Brain pericyte (primary cell): ENCODE measurements at regions not wholly inside any gene's neighbourhood (a gene's known extent, or its start where the extent isn't known, plus 50 kb on each side); places are given as distances from the start of the nearest gene placed in this dataset.
"Not testable (repeated sequence)": the region's sequence is repeated elsewhere in the genome, so short reads cannot be mapped to it uniquely, and the experiment has no call there.

Experiments
- DNase-seq: peaks from one replicate; pipeline ENCODE4 v3.0.0-alpha.2; 2012; ENCODE audit warnings: low read depth, low spot score

DNA sequence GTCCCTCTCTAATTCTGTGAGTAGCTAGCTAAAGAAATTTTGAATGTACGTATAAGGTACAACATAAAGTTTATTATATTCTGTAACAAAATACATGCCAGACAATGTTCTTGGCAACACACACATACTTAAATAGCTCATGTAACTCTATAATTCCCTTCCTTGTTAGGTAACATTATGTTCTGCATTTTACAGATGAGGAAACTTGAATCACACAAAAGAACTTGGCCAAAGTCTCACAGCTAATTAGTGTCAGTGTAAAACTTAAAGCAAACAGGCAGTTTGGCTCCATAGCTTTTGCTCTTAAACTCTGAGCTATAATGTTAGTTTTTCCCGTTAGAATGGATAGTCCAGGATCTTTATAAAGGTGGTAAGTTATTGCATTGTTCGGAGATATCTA is 1091.8 kb upstream of the SLIT2 start:
- DNase-seq: no peak

DNA sequence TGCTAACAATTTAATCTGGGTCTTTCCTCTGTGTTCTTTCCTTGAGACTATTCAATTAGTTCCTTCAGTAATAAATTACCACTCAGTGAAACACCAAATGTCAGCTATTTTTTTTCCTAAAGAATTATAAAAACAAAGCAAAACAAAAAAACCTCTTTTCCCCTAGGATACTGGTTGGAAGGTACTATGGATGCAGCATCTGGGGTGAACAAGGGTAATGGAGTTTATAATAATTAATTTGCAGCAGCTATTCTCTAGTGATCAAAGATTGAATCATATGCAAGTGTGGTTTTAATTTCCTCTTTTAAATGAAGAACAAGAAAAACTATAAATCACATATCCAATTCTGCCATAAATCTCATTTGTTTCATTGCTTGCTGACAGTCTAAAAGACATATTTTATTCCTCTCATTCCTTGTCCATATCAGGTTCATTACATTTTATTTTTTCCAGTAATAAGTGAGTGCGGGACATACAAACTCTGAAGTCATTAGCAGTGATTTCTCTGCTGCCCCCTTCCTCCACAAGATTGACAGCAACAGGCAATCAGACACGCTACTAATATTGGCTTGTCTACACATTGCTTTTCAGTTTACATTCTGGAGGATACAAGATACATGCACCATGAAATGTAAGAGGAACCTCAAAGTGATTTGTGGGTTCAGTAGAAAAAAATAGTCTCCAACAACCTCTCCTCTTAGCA is 1093.4 kb upstream of the SLIT2 start:
- no peak for DNase-seq

DNA sequence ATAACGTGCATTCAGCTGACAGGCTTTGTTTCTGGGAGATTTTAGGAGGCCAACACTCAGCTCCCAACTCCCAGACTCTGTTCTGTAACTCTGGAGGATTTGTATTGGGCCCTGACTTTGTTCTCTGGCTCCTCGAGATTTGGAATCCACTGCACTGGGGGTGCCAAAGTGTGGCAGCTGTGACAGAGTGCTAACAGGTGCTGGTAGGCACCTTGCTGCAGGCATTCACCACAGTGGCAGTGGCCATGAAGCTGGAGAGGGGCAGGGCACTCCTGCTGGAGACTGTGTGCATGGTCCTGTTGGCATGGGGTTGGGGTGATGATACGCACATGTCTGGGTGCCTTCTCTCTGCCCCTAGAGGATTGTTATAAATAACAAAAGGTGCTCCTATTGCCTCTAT is 1094.9 kb upstream of the SLIT2 start:
- no peak for DNase-seq

DNA sequence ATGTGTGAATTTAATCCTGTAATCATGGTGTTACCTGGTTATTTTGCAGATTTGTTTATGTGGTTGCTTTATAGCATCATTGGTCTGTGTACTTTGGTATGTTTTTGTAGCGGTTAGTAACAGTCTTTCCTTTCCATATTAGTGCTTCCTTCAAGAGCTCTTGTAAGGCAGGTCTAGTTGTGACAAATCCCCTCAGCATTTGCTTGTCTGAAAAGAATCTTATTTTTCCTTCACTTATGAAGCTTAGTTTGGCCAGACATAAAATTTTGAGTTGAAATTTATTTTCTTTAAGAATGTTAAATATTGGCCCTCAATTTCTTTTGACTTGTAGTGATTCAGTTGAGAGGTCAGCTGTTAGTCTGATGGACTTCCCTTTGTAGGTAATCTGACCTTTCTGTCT is 1096.1 kb upstream of the SLIT2 start:
- no peak for DNase-seq

DNA sequence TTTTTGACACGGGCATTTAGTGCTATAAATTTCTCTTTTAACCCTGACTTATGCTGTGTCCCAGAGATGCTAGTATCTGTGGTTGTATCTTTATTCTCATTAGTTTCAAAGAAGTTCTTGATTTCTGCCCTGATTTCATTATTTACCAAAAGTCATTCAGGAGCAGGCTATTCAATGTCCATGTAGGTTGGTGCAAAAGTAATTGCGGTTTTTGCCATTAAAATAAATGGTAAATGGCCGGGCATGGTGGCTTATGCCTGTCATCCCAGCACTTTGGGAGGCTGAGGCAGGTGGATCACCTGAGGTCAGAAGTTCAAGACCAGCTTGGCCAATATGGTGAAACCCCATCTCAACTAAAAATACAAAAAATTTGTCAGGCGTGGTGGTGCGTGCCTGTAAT is 1097.4 kb upstream of the SLIT2 start:
- DNase-seq: not testable (repeated sequence)

DNA sequence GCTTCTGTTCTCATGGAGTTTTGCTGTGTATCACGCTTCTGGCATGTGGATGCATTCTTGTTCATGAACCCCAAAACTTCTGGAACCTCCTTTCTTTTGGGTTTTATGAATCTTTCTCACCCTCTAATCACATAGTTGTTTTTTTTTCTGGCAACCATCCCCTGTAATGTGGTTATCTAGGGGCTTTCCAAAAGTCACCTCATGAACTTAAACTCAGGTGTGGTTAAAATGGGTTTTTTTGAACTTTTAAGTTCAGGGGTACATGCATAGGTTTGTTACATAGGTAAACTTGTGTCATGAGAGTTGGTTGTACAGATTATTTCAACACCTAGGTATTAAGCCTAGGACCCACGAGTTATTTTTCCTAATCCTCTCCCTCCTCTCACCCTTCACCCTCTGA is 1099.4 kb upstream of the SLIT2 start:
- DNase-seq: no peak

DNA sequence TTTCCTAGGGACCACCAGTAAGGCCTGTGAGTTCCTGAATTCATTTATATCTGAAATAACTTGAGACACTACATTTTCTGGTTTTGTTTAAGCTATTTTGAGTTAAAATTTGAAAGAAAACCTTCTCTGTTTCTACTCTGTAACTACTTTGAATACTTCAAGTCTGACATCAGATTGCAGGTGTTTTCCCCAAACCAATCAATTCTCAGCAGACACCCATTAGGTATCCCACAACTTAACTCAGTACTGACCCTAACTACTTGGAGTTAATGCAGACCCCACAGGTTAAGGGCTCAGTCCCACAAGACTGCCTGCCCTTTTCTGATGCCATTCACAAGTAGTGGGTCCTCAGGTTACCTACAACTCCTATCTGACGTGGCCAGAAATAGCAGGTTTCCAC is 1100.0 kb upstream of the SLIT2 start:
- DNase-seq: no peak

DNA sequence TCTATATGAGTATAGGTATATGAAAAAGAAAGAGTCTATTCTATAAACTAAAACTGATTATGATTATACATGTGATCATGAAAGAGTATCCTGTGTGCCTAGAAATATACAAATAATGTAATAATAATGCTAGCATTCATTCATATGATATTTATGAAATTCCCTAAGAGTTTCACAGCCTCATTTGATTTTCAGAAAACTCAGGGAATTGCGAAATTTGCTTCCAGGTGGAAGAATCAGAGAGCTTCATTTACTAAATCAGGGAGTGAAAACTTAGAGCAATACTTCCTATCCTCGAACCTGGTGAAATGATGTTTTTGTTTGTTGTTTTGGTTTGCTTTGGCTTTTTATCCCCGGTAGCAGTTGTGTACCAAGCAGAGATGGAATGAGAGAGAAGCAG is 1105.7 kb upstream of the SLIT2 start:
- no peak for DNase-seq

DNA sequence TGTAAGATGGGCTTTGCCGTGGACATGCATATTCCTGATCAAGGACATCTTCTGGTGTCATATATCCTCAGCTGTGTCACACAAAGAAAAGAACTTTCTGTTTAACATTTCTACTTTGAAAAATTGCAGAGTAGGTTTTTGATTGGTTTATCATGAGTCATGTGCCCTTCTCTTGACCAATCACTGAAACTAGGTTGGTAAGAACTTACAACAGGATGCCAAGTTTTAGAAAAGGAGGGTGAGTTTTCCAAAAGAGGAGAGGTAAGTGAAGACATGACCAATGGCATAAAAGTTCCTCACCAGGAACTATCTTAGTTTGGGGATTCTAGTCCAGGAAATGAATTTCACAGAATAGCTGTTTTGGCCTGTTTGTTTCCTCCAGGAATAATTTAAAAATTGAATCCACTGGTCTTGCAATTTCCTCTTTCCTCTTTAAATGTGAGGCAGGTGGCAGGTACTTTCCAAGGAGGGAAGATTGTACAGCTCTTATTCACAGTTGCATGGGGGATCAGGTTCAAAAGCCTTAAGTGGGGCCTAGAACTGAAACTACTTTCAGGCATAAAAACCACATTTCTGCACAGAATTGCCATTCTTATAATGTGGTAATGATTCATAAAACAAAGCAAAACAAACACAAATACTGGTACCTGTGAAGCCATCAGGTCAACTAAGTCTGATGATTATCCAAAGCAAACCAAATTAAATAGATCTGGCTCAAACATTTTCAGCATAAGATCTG is 1114.5 kb upstream of the LCORL start:
- no peak for DNase-seq

DNA sequence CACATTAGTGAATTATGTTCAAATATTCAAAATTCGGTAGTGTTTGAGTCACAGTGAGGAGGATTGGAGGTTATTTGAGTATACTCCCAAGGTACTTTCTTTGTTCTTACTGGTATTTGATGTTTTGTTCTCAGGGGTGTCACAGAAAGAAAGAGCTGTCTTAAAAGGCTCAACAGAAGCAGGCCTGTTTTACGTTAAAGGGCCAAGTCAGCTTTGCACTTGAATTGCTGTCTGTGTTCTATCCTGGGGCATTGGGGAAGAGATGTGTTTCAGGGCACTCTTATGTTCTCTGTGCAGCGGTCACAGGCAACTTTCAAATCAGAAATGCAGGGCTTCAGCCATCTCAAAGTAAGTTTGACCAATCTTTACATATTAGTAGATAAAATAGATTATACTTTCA is 1113.1 kb upstream of the LCORL start:
- no peak for DNase-seq

DNA sequence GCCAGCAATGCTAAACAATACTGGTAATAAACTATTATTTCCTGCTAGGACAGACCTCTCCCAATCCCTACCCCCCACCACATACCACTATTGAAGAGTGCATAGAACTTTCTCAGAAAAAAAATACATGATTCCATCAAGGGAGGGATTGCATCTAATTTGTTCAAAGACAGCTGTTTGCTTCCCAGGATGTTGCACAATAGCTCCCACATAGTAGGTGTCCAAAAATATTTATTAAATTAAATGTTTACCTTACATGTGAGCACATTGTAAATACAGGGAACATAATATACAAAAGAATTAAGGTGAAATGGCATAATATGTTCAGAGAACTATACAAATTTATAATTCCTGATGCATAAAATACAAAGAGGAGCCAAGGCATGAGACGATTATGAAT is 1111.8 kb upstream of the LCORL start:
- DNase-seq: no peak

DNA sequence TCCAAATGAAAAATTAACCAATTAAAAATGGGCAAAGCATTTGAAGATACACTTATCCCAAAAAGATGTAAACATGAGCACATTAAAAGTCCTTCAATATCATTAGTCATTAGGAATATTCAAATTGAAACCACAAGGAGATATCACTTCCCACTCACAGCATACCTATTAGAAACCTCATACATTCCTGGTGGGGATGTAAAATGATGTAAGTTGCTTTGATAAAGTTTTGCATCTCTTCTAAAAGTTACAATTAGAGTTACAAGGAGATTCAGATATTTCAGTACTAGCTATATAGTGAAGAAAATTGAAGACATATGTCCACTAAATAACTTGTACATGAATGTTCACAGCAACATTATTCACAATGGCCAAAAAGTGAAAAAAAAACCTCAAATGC is 1109.3 kb upstream of the LCORL start:
- DNase-seq: no peak

DNA sequence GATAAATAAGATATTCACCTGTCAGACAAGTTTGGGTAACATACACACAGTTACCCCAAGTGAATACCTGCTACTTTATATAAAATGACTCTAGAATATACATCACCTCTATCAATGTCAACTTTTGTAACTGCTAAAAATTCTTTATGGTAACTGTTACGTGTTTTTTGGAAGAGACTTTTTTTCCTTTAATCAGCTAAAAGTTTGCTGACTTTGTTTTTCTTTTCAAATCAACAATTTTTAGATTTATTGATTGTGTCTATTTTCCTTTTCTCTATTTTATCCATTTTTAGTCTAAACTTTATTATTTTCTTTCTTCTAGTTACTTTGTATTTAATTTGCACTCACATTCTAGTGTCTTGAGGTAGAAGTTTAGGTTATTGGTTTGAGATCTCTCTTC is 1106.6 kb upstream of the LCORL start:
- DNase-seq: no peak

DNA sequence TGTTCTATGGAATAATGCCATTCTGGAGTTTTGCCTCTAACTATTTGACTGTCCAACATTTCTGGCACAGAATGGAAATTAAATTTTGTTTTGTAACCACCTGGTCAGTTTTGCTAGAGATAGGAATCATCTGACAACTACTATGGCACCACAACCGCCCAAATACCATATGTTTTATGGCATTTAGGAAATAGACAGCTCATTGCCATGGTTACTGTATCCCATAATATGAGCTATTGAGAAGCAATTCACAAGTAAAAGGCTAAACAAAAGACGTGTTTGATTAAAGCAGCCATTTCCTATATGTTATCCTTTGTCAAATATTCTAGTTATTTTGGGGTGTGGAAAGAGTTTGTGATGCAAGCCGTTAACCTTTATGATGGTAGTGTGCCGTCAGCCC is 1105.3 kb upstream of the LCORL start:
- DNase-seq: no peak

DNA sequence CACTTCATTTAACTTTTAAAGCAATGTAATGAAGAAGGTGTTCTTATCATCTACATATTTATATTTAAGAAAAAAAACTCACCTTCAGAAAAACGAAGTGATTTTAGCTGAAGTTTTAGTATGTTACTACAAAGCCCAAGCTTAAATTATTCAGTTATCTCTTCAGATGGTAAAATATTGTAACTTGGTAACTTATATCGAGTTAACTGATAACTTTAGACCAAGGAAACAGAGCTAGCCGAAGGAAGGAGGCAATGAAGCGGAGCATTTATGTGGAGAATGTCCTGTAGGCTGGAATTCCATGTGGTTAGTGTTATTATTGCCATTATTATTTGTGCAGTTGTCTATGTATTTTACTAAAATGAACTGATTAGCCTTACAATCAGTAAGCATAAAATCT is 1102.1 kb upstream of the LCORL start:
- DNase-seq: no peak

DNA sequence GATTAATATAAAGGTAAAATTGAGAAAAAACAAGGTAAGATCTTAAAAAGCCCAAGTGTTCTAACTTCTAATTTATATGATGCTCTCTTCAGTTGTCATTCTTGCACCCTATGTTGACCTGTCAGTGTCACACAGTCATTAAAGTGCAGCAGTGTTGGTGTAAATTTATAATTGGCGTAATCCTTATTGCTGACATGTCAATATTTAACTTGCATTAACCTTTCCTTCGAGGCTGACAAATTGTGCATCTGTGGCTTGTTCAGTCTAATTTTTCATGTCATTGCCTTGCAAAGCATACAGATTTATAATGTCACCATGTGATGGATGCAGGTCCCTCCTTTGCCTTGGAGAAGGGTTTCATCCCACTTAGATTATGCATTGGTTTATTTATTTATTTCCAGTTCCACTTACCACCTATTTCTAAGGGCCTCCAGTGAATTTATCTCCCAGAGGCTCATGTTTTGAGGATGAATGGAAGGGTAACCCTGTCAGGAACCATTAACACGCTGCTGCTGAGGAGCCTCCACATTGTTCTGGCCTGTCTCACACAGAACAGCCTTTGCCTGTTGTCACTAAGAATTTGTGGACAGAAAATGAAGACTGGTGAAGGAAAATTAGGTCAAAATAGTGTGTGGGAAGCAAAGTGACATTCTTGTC is 1098.5 kb upstream of the LCORL start:
- no peak for DNase-seq

DNA sequence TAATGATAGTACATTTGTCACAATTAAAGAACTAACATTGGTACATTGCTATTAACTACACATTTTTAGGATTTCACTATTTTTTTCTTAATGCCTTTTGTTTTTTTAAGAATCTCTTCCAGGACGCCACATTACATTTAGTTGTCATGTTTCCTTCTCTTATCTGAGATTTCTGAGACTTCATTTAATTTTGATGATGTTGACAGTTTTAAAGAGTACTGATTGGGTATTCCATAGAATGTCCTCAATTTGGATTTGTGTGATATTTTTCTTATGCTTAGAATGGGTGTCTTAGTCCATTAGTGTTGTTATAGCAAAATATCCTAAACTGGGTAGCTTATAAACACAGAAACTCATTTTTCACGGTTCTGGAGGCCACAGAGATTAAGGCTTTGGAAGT is 1095.5 kb upstream of the LCORL start:
- DNase-seq: no peak

DNA sequence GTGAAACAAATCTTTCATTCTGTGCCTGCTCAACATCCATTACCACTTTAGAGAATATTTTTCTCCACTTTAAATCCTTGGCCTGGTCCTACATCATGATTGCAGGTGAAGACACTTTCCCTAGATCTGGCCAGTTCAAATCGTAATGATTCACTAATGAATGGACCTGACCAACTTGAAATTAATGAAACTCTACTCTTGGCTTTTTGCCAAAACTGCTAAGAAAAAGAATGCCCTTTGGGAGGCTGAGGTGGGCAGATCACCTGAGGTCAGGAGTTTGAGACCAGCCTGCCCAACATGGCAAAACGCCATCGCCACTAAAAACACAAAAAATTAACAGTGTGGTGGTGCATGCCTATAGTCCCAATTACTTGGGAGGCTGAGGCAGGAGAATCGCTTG is 1082.6 kb upstream of the LCORL start:
- DNase-seq: no peak

DNA sequence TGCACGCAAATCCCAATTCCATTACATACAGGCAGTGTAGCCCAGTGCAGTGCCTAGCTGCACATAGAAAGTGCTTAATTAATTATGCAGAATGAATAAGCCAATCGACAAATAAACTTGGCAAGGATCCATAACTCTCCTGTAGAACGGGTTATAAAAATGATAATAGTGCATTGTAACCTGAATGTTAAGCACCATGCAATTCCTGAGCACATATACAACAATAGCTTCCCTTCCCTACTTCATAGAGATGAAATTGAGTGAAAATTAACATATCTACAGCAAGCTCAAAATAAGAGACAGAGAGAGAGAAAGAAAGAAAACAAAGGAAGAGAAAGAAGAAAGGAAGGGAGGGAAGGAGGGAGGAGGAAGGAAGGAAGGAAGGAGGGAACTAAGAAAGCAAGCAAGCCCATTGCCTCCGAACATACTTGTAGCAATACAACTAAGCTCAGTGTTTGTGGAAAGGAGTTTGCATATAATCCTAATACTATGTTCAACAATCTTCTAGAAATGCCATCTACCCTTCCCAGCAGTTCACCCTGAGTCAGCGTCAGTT is 1074.0 kb upstream of the LCORL start:
- DNase-seq: no peak

DNA sequence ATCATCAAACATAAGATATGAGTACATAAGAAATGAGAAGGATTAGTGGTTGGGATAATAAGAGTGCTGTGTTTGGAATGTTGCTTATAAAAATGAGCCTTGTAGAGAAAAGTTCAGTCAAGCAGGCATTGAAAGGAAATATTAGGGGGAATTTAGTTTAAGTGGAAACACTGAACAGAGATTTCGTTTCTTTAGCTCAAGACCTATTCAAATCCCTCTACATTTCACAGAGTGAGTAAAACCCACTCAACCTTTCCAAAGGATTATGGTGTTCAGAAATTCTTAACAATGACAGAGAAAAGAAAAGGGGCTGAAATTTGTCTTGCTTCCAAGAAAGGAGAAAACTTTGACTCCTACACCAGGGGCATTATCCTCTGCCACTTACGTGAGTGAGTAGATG is 1072.4 kb upstream of the LCORL start:
- DNase-seq: no peak

DNA sequence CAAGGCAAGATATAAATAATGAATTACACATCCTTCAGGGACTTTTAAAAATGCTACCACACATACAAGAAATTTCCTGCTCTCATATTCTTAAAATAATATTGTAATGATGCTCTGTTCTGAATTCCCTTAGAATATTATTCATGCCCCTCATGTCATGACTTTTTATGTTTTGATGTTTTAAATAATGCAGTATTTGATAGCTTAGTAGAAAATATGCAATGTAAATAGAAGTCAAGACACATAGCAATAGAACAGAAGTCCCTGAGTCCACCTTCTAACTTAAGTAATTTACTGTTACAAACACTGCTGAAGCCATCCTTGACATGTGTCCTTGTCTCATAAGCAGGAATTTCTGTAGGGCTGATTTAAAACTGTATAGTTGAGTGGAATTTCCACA is 1071.2 kb upstream of the LCORL start:
- DNase-seq: no peak

DNA sequence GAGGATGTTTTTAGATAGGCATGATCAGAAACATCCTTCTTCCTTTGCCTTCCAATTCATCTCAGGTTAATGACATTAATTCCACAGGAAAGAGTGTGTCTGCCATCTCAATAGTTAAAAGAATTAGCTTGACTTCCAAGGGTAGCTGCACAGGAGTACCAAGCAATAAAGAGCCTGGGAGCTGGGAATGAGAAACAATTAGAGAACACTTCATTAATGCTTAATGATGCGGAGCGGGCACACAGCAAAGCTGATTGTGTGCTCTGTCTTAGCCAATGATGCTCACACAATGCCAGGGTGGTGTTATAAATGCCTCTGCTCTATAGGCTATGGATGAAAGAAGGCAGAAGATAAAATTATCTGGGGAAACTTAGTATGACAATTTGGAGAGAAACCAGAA is 1052.5 kb upstream of the LCORL start:
- no peak for DNase-seq

DNA sequence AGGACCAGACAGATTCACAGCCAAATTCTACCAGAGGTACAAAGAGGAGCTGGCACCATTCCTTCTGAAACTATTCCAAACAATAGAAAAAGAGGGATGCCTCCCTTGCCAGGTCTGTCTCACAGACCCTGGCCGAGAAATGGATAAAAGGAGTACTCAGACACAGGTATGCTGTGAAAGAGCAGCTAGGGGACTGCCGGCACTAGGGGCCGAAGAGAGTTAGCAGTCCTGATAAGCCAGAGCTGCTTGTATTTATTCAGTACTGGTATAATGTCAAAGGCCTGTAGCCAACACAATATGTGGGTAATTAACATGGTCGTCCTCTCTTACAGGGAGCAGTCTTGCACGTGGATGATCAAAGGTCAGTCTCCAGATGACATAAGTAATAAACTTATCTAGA is 1042.1 kb upstream of the LCORL start:
- no peak for DNase-seq
